ENCODE measurements at regions not wholly inside any gene's neighbourhood (a gene's known extent, or its start where the extent isn't known, plus 50 kb on each side); places are given as distances from the start of the nearest gene placed in this dataset.

- TF ChIP-seq POLR2A (IDR thresholded peaks at IDR 0.05; ENCODE audit: extremely low read depth, insufficient read length): no peak
- no peak for TF ChIP-seq CTCF (IDR thresholded peaks at IDR 0.05; ENCODE audit: low read depth, low read length)
These were observed 1342.8 kb downstream of the TBC1D22A start for GRCh38 chr22:48105259-48105658.

Measured in NB4 (cell line).